ENCODE measurements at regions not wholly inside any gene's neighbourhood (a gene's known extent, or its start where the extent isn't known, plus 50 kb on each side); places are given as distances from the start of the nearest gene placed in this dataset.

- no TSS peak for BruUV-seq (replicated peaks)
- RAD21 ChIA-PET (ENCODE audit: low non-redundant PET in 1 of 2, low total read pairs in 2 of 2, uncharacterized antibody in 2 of 2, unreplicated experiment in 2 of 2), result no interaction called here
- Histone ChIP-seq H3K4me1 (ENCODE audit: control insufficient read depth in 1 of 2, insufficient read depth in 2 of 2, low read length in 2 of 2) (no peaks in the 10 kb centered on the region), H3K9me3 (ENCODE audit: control insufficient read depth in 1 of 2, insufficient read depth in 1 of 2, low read depth in 1 of 2, low read length in 2 of 2) (no peaks in the 10 kb centered on the region), H3K36me3 (ENCODE audit: control insufficient read depth in 1 of 2, insufficient read depth in 2 of 2, low read length in 2 of 2) (no peaks in the 10 kb centered on the region), H2AFZ (ENCODE audit: low read depth, low read length, poor library complexity, severe bottlenecking) (no peak overlapping the region), H3K9ac (ENCODE audit: low read length) (no peak overlapping the region), H3K79me2 (ENCODE audit: insufficient read depth, low read length) (no peaks in the 10 kb centered on the region), H4K20me1 (ENCODE audit: insufficient read depth) (no peaks in the 10 kb centered on the region), H3K27ac (ENCODE audit: low read depth, low read length) (no peak overlapping the region), H3K4me2 (ENCODE audit: low read length) (no peak overlapping the region), H3K9me2 (ENCODE audit: insufficient read depth) (no peaks in the 10 kb centered on the region), H3K4me3 (replicated peaks in 1 of 2; ENCODE audit: low read depth in 1 of 2, low read length in 2 of 2) (no peak overlapping the region), H3K27me3 (ENCODE audit: insufficient read depth, low read length) (no peaks in the 10 kb centered on the region)
- POLR2A ChIA-PET, result no interaction called here
- intact Hi-C loops (cut with micrococcal nuclease), result no loop called here
- CTCF ChIA-PET, result no interaction called here
- ATAC-seq, result peak; percentile 61
- TF ChIP-seq ELF1 (IDR thresholded peaks at IDR 0.05; ENCODE audit: borderline replicate concordance, low read depth) (no peak), ZBTB33 (IDR thresholded peaks at IDR 0.05; ENCODE audit: extremely low read depth, insufficient replicate concordance, low read length) (no peak), CEBPB (IDR thresholded peaks at IDR 0.05; ENCODE audit: low read depth) (no peak), RAD21 (IDR thresholded peaks at IDR 0.05; ENCODE audit: low read depth) (no peak), ATF3 (IDR thresholded peaks at IDR 0.05) (no peak), JUND (IDR thresholded peaks at IDR 0.05) (no peak), EZH2 (IDR thresholded peaks at IDR 0.05) (no peak), EGR1 (IDR thresholded peaks at IDR 0.05; ENCODE audit: low read depth) (no peak), YY1 (IDR thresholded peaks at IDR 0.05; ENCODE audit: extremely low read depth, insufficient replicate concordance, low read depth, low read length) (no peak), TCF7L2 (IDR thresholded peaks at IDR 0.05; ENCODE audit: borderline replicate concordance, extremely low read depth, insufficient read depth, insufficient read length) (no peak), SIN3A (IDR thresholded peaks at IDR 0.05; ENCODE audit: low read depth) (no peak), CTCF (IDR thresholded peaks at IDR 0.05 in 2 of 3, conservative IDR thresholded peaks at IDR 0.05 in 1 of 3; ENCODE audit: borderline replicate concordance in 1 of 3, insufficient read depth in 1 of 3, low read depth in 2 of 3, low read length in 2 of 3) (no peak), REST (IDR thresholded peaks at IDR 0.05; ENCODE audit: low read depth) (no peak), ZNF274 (IDR thresholded peaks at IDR 0.05; ENCODE audit: low read depth, low read length) (no peak)
- DNase-seq (ENCODE audit: low read depth, low spot score), result no peak
Measured at GRCh38 chr16:49009204-49009603, 272.4 kb downstream of the CBLN1 start.
